ENCODE measurements at regions not wholly inside any gene's neighbourhood (a gene's known extent, or its start where the extent isn't known, plus 50 kb on each side); places are given as distances from the start of the nearest gene placed in this dataset.

DNA sequence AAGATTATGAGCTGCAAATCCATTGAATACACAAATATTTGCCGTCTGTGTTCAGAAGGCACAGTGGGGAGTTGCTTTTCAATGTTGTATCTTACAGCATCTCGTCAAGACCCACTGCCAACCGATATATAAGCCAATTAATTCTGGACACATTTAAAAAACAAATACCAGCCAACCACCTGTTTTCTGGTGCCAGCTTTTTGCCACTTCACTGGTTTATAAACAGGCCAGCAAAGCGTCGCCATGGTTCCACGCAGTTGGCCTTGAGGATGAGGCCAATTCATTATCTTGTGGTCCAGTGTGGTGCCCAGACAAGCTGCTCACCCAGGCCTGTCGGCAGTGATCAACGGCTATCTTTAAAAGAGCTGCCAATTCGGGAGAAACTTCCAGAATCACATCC, 321.0 kb downstream of the TCERG1L start (continued):
- TF ChIP-seq, protein P1, sequence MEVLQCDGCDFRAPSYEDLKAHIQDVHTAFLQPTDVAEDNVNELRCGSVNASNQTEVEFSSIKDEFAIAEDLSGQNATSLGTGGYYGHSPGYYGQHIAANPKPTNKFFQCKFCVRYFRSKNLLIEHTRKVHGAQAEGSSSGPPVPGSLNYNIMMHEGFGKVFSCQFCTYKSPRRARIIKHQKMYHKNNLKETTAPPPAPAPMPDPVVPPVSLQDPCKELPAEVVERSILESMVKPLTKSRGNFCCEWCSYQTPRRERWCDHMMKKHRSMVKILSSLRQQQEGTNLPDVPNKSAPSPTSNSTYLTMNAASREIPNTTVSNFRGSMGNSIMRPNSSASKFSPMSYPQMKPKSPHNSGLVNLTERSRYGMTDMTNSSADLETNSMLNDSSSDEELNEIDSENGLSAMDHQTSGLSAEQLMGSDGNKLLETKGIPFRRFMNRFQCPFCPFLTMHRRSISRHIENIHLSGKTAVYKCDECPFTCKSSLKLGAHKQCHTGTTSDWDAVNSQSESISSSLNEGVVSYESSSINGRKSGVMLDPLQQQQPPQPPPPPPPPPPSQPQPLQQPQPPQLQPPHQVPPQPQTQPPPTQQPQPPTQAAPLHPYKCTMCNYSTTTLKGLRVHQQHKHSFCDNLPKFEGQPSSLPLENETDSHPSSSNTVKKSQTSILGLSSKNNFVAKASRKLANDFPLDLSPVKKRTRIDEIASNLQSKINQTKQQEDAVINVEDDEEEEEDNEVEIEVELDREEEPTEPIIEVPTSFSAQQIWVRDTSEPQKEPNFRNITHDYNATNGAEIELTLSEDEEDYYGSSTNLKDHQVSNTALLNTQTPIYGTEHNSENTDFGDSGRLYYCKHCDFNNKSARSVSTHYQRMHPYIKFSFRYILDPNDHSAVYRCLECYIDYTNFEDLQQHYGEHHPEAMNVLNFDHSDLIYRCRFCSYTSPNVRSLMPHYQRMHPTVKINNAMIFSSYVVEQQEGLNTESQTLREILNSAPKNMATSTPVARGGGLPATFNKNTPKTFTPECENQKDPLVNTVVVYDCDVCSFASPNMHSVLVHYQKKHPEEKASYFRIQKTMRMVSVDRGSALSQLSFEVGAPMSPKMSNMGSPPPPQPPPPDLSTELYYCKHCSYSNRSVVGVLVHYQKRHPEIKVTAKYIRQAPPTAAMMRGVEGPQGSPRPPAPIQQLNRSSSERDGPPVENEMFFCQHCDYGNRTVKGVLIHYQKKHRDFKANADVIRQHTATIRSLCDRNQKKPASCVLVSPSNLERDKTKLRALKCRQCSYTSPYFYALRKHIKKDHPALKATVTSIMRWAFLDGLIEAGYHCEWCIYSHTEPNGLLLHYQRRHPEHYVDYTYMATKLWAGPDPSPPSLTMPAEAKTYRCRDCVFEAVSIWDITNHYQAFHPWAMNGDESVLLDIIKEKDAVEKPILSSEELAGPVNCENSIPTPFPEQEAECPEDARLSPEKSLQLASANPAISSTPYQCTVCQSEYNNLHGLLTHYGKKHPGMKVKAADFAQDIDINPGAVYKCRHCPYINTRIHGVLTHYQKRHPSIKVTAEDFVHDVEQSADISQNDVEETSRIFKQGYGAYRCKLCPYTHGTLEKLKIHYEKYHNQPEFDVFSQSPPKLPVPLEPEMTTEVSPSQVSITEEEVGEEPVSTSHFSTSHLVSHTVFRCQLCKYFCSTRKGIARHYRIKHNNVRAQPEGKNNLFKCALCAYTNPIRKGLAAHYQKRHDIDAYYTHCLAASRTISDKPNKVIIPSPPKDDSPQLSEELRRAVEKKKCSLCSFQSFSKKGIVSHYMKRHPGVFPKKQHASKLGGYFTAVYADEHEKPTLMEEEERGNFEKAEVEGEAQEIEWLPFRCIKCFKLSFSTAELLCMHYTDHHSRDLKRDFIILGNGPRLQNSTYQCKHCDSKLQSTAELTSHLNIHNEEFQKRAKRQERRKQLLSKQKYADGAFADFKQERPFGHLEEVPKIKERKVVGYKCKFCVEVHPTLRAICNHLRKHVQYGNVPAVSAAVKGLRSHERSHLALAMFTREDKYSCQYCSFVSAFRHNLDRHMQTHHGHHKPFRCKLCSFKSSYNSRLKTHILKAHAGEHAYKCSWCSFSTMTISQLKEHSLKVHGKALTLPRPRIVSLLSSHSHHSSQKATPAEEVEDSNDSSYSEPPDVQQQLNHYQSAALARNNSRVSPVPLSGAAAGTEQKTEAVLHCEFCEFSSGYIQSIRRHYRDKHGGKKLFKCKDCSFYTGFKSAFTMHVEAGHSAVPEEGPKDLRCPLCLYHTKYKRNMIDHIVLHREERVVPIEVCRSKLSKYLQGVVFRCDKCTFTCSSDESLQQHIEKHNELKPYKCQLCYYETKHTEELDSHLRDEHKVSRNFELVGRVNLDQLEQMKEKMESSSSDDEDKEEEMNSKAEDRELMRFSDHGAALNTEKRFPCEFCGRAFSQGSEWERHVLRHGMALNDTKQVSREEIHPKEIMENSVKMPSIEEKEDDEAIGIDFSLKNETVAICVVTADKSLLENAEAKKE (CRISPR knock-in tag; IDR thresholded peaks at IDR 0.05): no peak

DNA sequence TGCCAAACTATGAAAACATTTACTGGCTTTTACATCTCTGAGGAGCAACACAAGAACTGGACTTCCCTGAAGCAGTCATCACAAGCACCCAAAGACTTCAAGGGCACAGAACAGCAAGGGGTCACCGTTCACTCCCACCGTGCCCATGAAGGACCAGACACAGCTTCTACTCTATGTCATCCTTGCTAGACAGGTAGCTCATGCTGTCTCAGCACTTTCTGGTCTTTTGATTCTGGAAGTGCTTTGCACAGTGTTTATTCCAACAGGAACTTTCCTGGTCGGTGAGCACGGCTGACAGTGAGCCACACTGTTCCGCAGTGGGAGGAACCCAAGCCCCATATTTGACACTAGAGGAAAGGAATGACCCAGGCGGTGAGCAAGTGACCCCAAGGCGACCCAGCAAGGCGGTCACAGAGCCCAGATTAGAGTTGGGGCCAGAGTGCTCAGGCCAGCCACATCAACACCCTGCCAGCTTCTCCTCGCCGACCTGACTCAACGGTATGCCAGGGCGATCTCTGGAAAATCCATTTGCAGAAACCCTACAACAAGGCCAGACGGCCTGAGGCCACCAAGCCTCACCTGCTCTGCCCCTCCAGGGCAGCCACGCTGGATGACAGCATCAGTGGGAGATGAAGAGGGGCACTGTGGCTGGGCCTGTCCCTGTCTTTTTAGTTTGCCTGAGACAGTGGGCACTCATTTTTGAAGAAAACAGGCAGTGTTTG, 318.6 kb downstream of the TCERG1L start:
- no peak overlapping the region for H3K4me3 Mint-ChIP-seq
- H3K27ac ChIP-seq (ENCODE audit: low read depth): no peak overlapping the region
- H3K4me3 ChIP-seq: no peak overlapping the region
- no peaks in the 10 kb centered on the region for H4K20me1 ChIP-seq (replicated peaks; ENCODE audit: insufficient read depth)
- DNase-seq (ENCODE audit: low spot score): no peak
- no peak for ATAC-seq
- peaks cover 3% of the 10 kb centered on the region; the same call in 1 of the 3 replicates for H3K4me1 Mint-ChIP-seq
- H3K79me2 ChIP-seq (replicated peaks; ENCODE audit: insufficient read depth): no peaks in the 10 kb centered on the region
- no peaks in the 10 kb centered on the region for H3K4me1 ChIP-seq (ENCODE audit: insufficient read depth)
- H3K9me3 Mint-ChIP-seq: peaks cover 86% of the 10 kb centered on the region
- no peaks in the 10 kb centered on the region for H3K9me2 ChIP-seq (ENCODE audit: insufficient read depth)
- H3F3A ChIP-seq (replicated peaks; ENCODE audit: low read depth): no peaks in the 10 kb centered on the region
- H3K27me3 Mint-ChIP-seq (ENCODE audit: insufficient read depth, low read depth, poor library complexity): peaks cover 17% of the 10 kb centered on the region
- H3K27me3 ChIP-seq (ENCODE audit: insufficient read depth): no peaks in the 10 kb centered on the region
- no peaks in the 10 kb centered on the region for H3K36me3 ChIP-seq (ENCODE audit: insufficient read depth)
- H3K4me2 ChIP-seq: no peak overlapping the region
- H2AFZ ChIP-seq: no peak overlapping the region
- no peak overlapping the region for H3K27ac Mint-ChIP-seq
- H3K36me3 Mint-ChIP-seq (ENCODE audit: low read depth): peaks cover 34% of the 10 kb centered on the region
- TF ChIP-seq, protein P1 (CRISPR knock-in tag; IDR thresholded peaks at IDR 0.05): no peak
- TF ChIP-seq EZH2phosphoT487 (IDR thresholded peaks at IDR 0.05; ENCODE audit: unreplicated experiment): no peak
- TF ChIP-seq NANOG (IDR thresholded peaks at IDR 0.05; ENCODE audit: borderline replicate concordance): no peak
- TF ChIP-seq ZNF114 (CRISPR knock-in tag; IDR thresholded peaks at IDR 0.05): no peak
- no peak for TF ChIP-seq EZH2 (IDR thresholded peaks at IDR 0.05; ENCODE audit: low read depth, unreplicated experiment)
- no peak for TF ChIP-seq STAT1 (IDR thresholded peaks at IDR 0.05; ENCODE audit: unreplicated experiment)
- TF ChIP-seq, protein P2, sequence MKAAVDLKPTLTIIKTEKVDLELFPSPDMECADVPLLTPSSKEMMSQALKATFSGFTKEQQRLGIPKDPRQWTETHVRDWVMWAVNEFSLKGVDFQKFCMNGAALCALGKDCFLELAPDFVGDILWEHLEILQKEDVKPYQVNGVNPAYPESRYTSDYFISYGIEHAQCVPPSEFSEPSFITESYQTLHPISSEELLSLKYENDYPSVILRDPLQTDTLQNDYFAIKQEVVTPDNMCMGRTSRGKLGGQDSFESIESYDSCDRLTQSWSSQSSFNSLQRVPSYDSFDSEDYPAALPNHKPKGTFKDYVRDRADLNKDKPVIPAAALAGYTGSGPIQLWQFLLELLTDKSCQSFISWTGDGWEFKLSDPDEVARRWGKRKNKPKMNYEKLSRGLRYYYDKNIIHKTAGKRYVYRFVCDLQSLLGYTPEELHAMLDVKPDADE (IDR thresholded peaks at IDR 0.05): no peak
- TF ChIP-seq POLR2AphosphoS5 (IDR thresholded peaks at IDR 0.05; ENCODE audit: low read depth): no peak

Data from GM23338 (cell line).